ENCODE measurements at regions not wholly inside any gene's neighbourhood (a gene's known extent, or its start where the extent isn't known, plus 50 kb on each side); places are given as distances from the start of the nearest gene placed in this dataset.

DNA sequence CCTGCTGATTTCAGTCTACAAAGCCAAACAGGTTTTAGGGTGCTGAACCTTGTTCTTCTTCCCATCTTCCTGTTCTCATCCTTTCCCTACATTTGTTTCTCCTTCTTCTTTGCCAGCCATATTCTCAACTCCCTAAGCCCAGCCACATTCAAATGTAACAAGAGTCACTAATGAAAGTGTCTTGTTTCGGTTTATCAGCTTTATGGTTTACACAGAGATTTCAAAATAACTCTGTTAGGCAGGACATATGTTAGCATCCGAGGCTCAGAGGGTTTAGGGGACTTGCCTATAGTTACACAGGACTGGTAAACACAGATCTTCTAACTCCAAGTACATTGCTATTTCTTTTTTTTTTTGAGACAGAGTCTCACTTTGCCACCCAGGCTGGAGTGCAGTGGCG, 61.3 kb downstream of the NDUFS5 start:
- TF ChIP-seq, protein P1, sequence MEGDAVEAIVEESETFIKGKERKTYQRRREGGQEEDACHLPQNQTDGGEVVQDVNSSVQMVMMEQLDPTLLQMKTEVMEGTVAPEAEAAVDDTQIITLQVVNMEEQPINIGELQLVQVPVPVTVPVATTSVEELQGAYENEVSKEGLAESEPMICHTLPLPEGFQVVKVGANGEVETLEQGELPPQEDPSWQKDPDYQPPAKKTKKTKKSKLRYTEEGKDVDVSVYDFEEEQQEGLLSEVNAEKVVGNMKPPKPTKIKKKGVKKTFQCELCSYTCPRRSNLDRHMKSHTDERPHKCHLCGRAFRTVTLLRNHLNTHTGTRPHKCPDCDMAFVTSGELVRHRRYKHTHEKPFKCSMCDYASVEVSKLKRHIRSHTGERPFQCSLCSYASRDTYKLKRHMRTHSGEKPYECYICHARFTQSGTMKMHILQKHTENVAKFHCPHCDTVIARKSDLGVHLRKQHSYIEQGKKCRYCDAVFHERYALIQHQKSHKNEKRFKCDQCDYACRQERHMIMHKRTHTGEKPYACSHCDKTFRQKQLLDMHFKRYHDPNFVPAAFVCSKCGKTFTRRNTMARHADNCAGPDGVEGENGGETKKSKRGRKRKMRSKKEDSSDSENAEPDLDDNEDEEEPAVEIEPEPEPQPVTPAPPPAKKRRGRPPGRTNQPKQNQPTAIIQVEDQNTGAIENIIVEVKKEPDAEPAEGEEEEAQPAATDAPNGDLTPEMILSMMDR (IDR thresholded peaks at IDR 0.05), result no peak
- TF ChIP-seq EZH2 (IDR thresholded peaks at IDR 0.05; ENCODE audit: borderline replicate concordance, insufficient read depth, low read depth, low read length, poor library complexity, severe bottlenecking), result no peak

All from B cell (primary cell).